EH (cell line): ENCODE measurements at regions not wholly inside any gene's neighbourhood (a gene's known extent, or its start where the extent isn't known, plus 50 kb on each side); places are given as distances from the start of the nearest gene placed in this dataset.
"Not testable (repeated sequence)": the region's sequence is repeated elsewhere in the genome, so short reads cannot be mapped to it uniquely, and the experiment has no call there.

ENCODE experiments used
- DNase-seq: peaks from one replicate; pipeline ENCODE4 v3.0.0-alpha.2; 2015; ENCODE audit warnings: low read depth

- no peak for DNase-seq
Observed at GRCh38 chr4:20124317-20125026, 127.2 kb upstream of the SLIT2 start.

DNA sequence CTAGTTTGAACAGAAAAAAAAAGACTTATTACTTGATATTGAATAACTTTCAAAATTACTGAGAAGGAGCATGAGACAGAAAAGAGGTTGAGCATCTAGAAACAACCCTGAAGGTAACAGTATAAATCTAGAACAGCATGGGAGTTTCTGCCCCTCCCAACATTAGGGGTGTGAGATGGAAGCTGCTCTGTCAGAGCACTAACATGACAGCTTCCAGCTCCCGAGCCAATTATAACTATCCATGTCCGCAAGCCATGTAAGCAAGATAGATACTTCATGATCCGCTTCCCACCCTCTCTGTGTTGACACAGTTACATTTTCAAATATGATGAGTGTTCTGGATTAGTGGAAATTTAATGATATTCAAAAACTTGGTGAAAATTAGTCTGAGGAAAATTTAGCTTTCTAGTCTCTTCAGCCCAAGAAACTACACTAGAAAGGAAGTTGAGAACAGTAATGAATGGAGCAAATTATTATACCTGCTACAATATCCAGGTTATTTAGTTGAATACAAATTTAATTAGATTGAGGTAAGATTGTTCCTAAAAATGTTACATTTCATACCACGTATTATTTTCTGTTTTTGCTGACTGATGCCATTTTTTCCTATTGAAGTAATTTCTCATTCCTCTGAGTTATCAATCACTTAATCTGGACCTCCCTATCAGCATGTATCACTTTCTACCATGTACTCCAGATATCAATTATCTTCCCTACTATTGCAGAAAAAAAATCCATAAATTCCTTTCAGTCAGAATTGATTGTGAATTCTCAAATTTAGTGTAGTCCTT lies 129.3 kb upstream of the SLIT2 start:
- no peak for DNase-seq

- DNase-seq, result no peak
Observed at GRCh38 chr4:20119141-20119540, 132.6 kb upstream of the SLIT2 start.

- DNase-seq, result peak; percentile 21
Observed at GRCh38 chr4:20109391-20109790, 142.3 kb upstream of the SLIT2 start.

DNA sequence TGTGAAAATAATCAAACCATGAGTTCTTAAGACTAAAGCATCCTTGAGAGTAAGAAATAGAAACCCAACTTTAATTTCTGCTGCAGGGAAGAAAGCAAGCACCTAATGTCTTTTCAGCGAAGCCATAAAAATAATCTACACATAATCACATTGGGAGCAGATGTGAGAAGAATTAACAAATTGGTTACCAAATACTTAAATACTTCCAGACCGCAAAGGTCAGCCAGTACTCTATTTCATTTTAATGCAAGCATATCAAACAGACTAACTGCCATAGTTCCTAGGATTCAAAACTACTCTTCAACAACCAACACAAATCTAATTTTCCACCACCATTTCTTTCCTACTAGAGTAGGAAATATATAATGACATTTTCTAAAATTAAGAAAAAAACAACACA lies 144.8 kb upstream of the SLIT2 start:
- no peak for DNase-seq

GRCh38 chr4:20101831-20102230 lies 149.9 kb upstream of the SLIT2 start:
- DNase-seq, result no peak

- no peak for DNase-seq
Observed at GRCh38 chr4:20096911-20097310, 154.8 kb upstream of the SLIT2 start.

GRCh38 chr4:20095805-20096541 lies 155.7 kb upstream of the SLIT2 start:
- peak; percentile 38 for DNase-seq

- no peak for DNase-seq
Observed at GRCh38 chr4:20091781-20092180, 159.9 kb upstream of the SLIT2 start.

DNA sequence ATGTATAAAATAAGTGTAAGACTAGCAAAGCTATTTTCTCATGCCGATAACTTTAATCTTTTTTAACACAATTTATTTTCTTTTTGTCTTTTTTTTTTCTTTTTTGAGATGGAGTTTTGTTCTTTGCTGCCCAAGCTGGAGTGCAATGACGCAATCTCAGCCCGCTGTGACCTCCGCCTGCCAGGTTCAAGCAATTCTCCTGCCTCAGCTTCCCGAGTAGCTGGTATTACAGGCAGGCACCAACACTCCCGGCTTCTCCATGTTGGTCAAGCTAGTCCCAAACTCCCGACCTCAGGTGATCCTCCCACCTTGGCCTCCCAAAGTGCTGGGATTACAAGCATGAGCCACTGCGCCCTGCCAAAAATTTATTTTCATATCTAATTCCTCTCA lies 164.2 kb upstream of the SLIT2 start:
- no peak for DNase-seq

DNA sequence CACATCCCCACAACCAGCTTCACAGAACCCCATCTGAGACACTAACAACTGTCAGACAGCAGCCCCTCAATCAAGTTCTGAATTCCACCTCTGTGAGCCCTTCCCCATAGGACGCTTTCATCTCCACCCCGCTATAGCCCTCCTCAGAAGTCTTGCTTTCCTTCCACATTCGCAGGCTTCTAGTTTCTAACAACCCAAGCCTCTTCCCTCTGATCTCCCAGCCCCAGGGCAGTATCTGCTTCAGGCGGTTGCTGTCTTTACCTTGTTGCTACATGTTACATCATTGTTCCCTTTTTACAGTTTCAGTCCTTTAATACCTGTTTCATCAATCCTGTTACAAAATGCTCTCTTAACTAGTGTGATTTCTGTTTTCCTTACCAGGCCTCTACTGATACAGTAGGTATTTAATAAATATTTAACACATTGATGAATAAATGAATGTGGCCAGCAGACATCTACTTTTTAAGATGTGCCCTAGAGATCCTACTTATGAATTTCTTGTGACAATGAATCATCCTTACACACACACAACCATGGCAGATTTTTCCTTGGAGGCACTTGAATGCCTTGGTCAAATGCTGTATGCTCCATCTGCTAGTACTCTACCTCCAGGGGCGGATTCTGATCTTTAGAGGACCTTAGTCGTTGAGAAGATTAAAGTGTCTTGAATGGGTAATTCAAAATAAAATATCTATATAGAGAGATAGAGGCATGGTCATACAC lies 164.7 kb upstream of the SLIT2 start:
- no peak for DNase-seq

DNA sequence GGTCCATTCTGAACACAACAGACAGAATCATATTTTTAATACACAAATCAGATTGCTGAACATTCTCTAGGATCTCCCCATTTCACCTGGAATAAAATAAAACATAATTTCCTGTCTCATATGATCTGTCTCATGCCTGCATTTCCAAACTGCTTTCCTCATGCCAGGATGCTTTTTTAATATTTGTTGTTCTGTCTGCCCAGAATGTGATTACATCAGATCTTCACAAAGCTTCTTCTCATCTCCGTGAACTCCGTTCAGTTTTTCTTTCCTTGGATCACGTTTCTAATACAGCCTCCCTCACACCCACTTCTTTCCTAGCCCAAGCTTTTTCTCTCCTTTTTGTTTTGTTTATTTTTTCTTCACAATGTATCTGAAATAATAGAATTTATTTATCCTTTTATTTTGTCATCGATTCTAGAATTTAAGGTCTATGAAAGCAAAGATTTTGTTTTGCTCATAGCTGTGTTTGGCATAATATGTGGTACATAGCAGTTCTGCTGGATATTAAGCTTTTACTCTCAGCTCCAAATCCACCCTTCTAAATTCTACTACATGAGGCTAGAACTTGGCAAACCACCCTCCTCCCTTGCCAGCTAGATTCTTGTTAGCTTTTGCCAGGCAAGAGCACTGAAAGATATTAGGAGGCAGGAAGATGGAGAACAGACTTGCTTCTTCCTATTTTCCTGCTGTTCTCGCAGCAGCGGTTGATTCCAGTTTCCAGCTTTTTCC lies 165.5 kb upstream of the SLIT2 start:
- no peak for DNase-seq

- DNase-seq, result no peak
Observed at GRCh38 chr4:20085653-20086052, 166.1 kb upstream of the SLIT2 start.

DNA sequence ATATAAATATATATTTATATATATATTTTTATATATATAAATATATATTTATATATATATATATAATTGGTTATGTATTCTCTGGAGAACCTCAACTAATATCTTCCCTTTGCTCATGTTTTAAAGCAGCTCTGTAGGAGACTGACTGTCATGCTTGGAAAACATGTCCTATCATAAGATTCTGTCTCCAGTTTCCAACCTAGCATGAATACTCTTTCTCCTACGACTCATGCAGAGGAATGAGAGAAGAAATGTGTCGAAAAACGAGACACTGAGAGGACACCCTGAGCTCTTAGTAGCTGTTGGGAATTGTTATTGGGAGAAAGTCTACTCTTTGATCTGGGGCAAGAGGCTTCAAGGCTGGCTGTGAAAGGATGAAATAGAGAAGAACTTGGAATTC lies 166.5 kb upstream of the SLIT2 start:
- DNase-seq, result peak; percentile 16

DNA sequence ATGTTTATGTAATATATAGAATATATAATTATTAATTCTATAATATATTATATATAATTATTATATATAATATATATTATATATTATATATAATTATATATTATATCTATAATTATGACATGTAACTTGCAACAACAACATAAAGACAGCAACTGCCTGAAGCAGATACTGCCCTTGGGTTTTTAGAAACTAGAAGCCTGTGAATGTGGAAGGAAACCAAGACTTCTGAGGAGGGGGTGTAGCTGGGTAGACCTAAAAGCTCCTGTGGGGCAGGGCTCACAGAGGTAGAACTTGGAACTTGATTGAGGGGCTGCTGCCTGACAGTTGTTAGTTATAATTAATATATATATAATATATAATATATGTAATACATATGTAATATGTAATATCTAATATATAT lies 167.2 kb upstream of the SLIT2 start:
- no peak for DNase-seq

DNA sequence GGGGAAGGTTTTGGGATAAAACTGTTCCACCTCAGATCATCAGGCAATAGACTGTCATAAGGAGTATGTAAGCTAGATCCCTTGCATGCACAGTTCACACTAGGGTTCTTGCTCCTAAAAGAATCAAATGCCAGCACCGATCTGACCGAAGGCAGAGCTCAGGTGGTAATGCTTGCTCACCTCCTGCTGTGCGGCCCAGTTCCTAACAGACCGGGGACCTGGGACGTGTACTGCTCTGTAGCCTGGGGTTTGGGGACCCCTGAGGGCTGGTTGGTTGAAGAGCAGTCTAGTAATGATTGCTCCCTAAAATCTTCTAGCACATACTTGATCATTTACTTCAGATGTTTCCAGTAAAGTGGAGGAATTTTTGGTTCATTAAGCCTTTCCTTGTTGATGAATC lies 173.1 kb upstream of the SLIT2 start:
- no peak for DNase-seq

GRCh38 chr4:20075248-20075871 lies 176.3 kb upstream of the SLIT2 start:
- DNase-seq, result peak; percentile 18

- peak; percentile 16 for DNase-seq
Observed at GRCh38 chr4:20074450-20074849, 177.3 kb upstream of the SLIT2 start.

DNA sequence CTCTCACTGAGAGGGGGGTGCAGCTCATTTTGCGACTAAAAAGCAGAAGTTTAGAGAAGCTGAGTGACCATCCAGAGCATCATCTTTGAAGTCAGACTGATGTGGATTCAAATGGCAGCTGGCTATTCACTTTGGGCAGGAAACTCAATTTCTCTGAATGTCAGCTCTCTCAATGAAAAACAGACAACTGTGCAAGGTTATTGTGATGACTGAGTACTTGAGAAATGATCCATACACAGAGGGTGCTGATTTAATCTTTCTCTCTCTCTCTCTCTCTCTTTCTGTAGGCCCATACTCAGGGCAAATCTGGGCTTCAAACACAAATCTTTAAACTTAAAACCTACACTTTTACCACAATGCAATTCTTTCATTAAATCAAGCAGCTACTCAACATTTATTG lies 185.8 kb upstream of the SLIT2 start:
- DNase-seq, result peak; percentile 9

GRCh38 chr4:20062857-20063256 lies 188.8 kb upstream of the SLIT2 start:
- not testable (repeated sequence) for DNase-seq

DNA sequence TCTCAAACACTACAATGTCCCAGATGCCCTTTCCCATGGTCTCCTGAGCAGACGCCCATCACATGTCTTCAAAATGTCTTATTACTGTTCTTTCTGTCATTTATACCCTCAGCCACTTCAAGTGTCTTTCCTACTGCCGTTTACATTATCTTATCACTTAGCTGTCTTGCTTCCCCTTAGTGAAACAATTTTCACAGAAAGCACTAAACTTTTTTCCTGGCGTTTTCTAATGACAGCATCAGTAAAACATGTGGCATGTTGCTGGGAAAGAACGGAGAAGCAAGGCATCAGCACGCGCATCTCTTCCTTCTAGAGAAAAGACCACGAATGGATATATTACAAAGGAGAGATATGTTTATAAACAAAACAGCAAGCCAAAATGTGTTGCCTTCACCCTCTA lies 189.7 kb upstream of the SLIT2 start:
- peak; percentile 37 for DNase-seq
